NK-92 treated with Interleukin-12 subunit alpha and Interleukin-12 subunit beta, amount 100 ng/mL, for 24 hours (cell line): ENCODE measurements at regions not wholly inside any gene's neighbourhood (a gene's known extent, or its start where the extent isn't known, plus 50 kb on each side); places are given as distances from the start of the nearest gene placed in this dataset.
"Not testable (repeated sequence)": the region's sequence is repeated elsewhere in the genome, so short reads cannot be mapped to it uniquely, and the experiment has no call there.

Experiments
- DNase-seq: peaks from one replicate; lab custom pipeline; 2025; lab: John Stamatoyannopoulos, UW

GRCh38 chr12:58654021-58654420 is 266.3 kb downstream of the LRIG3 start:
- DNase-seq: no peak

GRCh38 chr12:58655375-58655774 is 264.9 kb downstream of the LRIG3 start:
- no peak for DNase-seq

- no peak for DNase-seq
These were observed 263.9 kb downstream of the LRIG3 start for GRCh38 chr12:58656254-58657009.

GRCh38 chr12:58657190-58657589 is 263.1 kb downstream of the LRIG3 start:
- no peak for DNase-seq

- DNase-seq: no peak
These were observed 254.9 kb downstream of the LRIG3 start for GRCh38 chr12:58665375-58665774.

- no peak for DNase-seq
These were observed 252.1 kb downstream of the LRIG3 start for GRCh38 chr12:58668233-58668632.

GRCh38 chr12:58668871-58669270 is 251.4 kb downstream of the LRIG3 start:
- no peak for DNase-seq

GRCh38 chr12:58670623-58671022 is 249.7 kb downstream of the LRIG3 start:
- no peak for DNase-seq

GRCh38 chr12:58671196-58671595 is 249.1 kb downstream of the LRIG3 start:
- DNase-seq: no peak

GRCh38 chr12:58673021-58673420 is 247.3 kb downstream of the LRIG3 start:
- no peak for DNase-seq

GRCh38 chr12:58677833-58678232 is 242.5 kb downstream of the LRIG3 start:
- not testable (repeated sequence) for DNase-seq

- DNase-seq: no peak
These were observed 241.6 kb downstream of the LRIG3 start for GRCh38 chr12:58678753-58679152.

- DNase-seq: no peak
These were observed 238.6 kb downstream of the LRIG3 start for GRCh38 chr12:58681730-58682129.

GRCh38 chr12:58695263-58695662 is 225.0 kb downstream of the LRIG3 start:
- no peak for DNase-seq

- no peak for DNase-seq
These were observed 218.8 kb downstream of the LRIG3 start for GRCh38 chr12:58701536-58701935.

GRCh38 chr12:58703866-58704265 is 216.4 kb downstream of the LRIG3 start:
- DNase-seq: no peak

GRCh38 chr12:58704770-58705169 is 215.5 kb downstream of the LRIG3 start:
- not testable (repeated sequence) for DNase-seq

- no peak for DNase-seq
These were observed 209.4 kb downstream of the LRIG3 start for GRCh38 chr12:58710901-58711300.

- no peak for DNase-seq
These were observed 208.3 kb downstream of the LRIG3 start for GRCh38 chr12:58711974-58712373.

- DNase-seq: no peak
These were observed 207.3 kb downstream of the LRIG3 start for GRCh38 chr12:58712976-58713375.

- DNase-seq: no peak
These were observed 201.1 kb downstream of the LRIG3 start for GRCh38 chr12:58719161-58719560.

- DNase-seq: no peak
These were observed 199.9 kb downstream of the LRIG3 start for GRCh38 chr12:58720421-58720820.

GRCh38 chr12:58725400-58726105 is 194.8 kb downstream of the LRIG3 start:
- no peak for DNase-seq

- no peak for DNase-seq
These were observed 192.8 kb downstream of the LRIG3 start for GRCh38 chr12:58727521-58727920.
